HG03558 (cell line): ENCODE measurements at regions not wholly inside any gene's neighbourhood (a gene's known extent, or its start where the extent isn't known, plus 50 kb on each side); places are given as distances from the start of the nearest gene placed in this dataset.

Source experiments
- ATAC-seq: cut with Tn5 transposase; IDR thresholded peaks from one replicate; pipeline ENCODE4 v1.9.1; 2021; ENCODE audit warnings: moderate number of reproducible peaks; ENCODE audit not compliant: unreplicated experiment; ENCODE audit errors: extremely low read depth

- ATAC-seq = no peak
Measured at GRCh38 chr9:108235609-108236008, 620.2 kb downstream of the ACTL7B start.

GRCh38 chr9:108234811-108235210 lies 621.0 kb downstream of the ACTL7B start:
- no peak for ATAC-seq

- ATAC-seq = no peak
Measured at GRCh38 chr9:108225149-108225800, 630.5 kb downstream of the ACTL7B start.

GRCh38 chr9:108224716-108225115 lies 631.1 kb downstream of the ACTL7B start:
- ATAC-seq = no peak

- ATAC-seq = no peak
Measured at GRCh38 chr9:108219664-108220063, 636.1 kb downstream of the ACTL7B start.

- no peak for ATAC-seq
Measured at GRCh38 chr9:108217431-108218349, 638.1 kb downstream of the ACTL7B start.

- ATAC-seq = no peak
Measured at GRCh38 chr9:108213511-108213910, 642.3 kb downstream of the ACTL7B start.

GRCh38 chr9:108212184-108212583 lies 643.6 kb downstream of the ACTL7B start:
- no peak for ATAC-seq

- no peak for ATAC-seq
Measured at GRCh38 chr9:108211411-108211955, 644.3 kb downstream of the ACTL7B start.

- ATAC-seq = no peak
Measured at GRCh38 chr9:108209132-108209685, 646.6 kb downstream of the ACTL7B start.

- no peak for ATAC-seq
Measured at GRCh38 chr9:108207561-108208165, 648.1 kb downstream of the ACTL7B start.

GRCh38 chr9:108205276-108205675 lies 650.5 kb downstream of the ACTL7B start:
- ATAC-seq = no peak

- ATAC-seq = no peak
Measured at GRCh38 chr9:108197899-108198298, 657.9 kb downstream of the ACTL7B start.

- ATAC-seq = no peak
Measured at GRCh38 chr9:108197008-108197365, 658.8 kb downstream of the ACTL7B start.

GRCh38 chr9:108196332-108197007 lies 659.3 kb downstream of the ACTL7B start:
- ATAC-seq = no peak

- no peak for ATAC-seq
Measured at GRCh38 chr9:108194154-108194553, 661.6 kb downstream of the ACTL7B start.

GRCh38 chr9:108193026-108193710 lies 662.6 kb downstream of the ACTL7B start:
- no peak for ATAC-seq

GRCh38 chr9:108191065-108191464 lies 664.7 kb downstream of the ACTL7B start:
- no peak for ATAC-seq

- ATAC-seq = no peak
Measured at GRCh38 chr9:108188976-108189375, 666.8 kb downstream of the ACTL7B start.

GRCh38 chr9:108188482-108188881 lies 667.3 kb downstream of the ACTL7B start:
- no peak for ATAC-seq
